CD4-positive, CD25-positive, alpha-beta regulatory T cell (primary cell): ENCODE measurements at regions not wholly inside any gene's neighbourhood (a gene's known extent, or its start where the extent isn't known, plus 50 kb on each side); places are given as distances from the start of the nearest gene placed in this dataset.
"Not testable (repeated sequence)": the region's sequence is repeated elsewhere in the genome, so short reads cannot be mapped to it uniquely, and the experiment has no call there.

ENCODE experiments used
- ATAC-seq, 2 donors: fragments of 150-1000 bp; cut with Tn5 transposase; one replicate each; pipeline ENCODE4 v1.10.0; 2021; ENCODE audit warnings: low read depth in 2 of 2, moderate number of reproducible peaks in 2 of 2, moderate library complexity in 1 of 2
- DNase-seq, 3 donors: peaks; one replicate each; pipeline versions ENCODE4 v3.0.0 to v3.0.0-alpha.2; 2012 to 2022; ENCODE audit warnings: mixed read lengths in 1 of 3
- H3K27ac ChIP-seq: one replicate; pipeline ENCODE4 v1.7.0; 2013; ENCODE audit warnings: mild to moderate bottlenecking, low read length; ENCODE audit not compliant: insufficient read depth, poor library complexity, severe bottlenecking
- H3K27me3 ChIP-seq: one replicate; pipeline ENCODE4 v1.7.0; 2013; ENCODE audit warnings: low read length; ENCODE audit not compliant: control insufficient read depth, insufficient read depth
- H3K36me3 ChIP-seq: one replicate; pipeline ENCODE4 v1.7.0; 2013; ENCODE audit warnings: mild to moderate bottlenecking, low read length, moderate library complexity; ENCODE audit not compliant: control insufficient read depth, insufficient read depth
- H3K4me1 ChIP-seq: 2 replicates; pipeline ENCODE4 v1.7.0; 2013; ENCODE audit warnings: mild to moderate bottlenecking, low read length; ENCODE audit not compliant: insufficient read depth, control insufficient read depth, poor library complexity, severe bottlenecking
- H3K4me3 ChIP-seq: one replicate; pipeline ENCODE4 v1.7.0; 2013; ENCODE audit warnings: low read depth, mild to moderate bottlenecking, low read length, moderate library complexity
- H3K9me3 ChIP-seq, 2 experiments: 1 replicate in 1 of 2; 2 replicates in 1 of 2; pipeline ENCODE4 v1.7.0; 2013; ENCODE audit warnings: low read length in 2 of 2, mild to moderate bottlenecking in 1 of 2, moderate library complexity in 1 of 2; ENCODE audit not compliant: control insufficient read depth in 2 of 2
- H3K27ac Mint-ChIP-seq, 3 donors: one replicate each; pipeline ENCODE4 v1.8.0; 2020 to 2022; ENCODE audit warnings: mild to moderate bottlenecking in 3 of 3, mixed read lengths in 3 of 3, moderate library complexity in 2 of 3
- H3K27me3 Mint-ChIP-seq: one replicate; pipeline ENCODE4 v1.8.0; 2022; ENCODE audit warnings: mild to moderate bottlenecking, mixed read lengths
- H3K36me3 Mint-ChIP-seq: one replicate; pipeline ENCODE4 v1.8.0; 2020; ENCODE audit warnings: mixed read lengths
- H3K4me1 Mint-ChIP-seq, 4 donors: one replicate each; pipeline ENCODE4 v1.8.0; 2020 to 2022; ENCODE audit warnings: mixed read lengths in 4 of 4, mild to moderate bottlenecking in 1 of 4
- H3K4me3 Mint-ChIP-seq, 4 donors: one replicate each; pipeline ENCODE4 v1.8.0; 2020 to 2022; ENCODE audit warnings: mild to moderate bottlenecking in 4 of 4, mixed read lengths in 4 of 4, moderate library complexity in 3 of 4
- H3K9me3 Mint-ChIP-seq, 7 donors: one replicate each; pipeline ENCODE4 v1.8.0; 2020 to 2022; ENCODE audit warnings: mixed read lengths in 7 of 7, mild to moderate bottlenecking in 3 of 7, moderate library complexity in 2 of 7

DNA sequence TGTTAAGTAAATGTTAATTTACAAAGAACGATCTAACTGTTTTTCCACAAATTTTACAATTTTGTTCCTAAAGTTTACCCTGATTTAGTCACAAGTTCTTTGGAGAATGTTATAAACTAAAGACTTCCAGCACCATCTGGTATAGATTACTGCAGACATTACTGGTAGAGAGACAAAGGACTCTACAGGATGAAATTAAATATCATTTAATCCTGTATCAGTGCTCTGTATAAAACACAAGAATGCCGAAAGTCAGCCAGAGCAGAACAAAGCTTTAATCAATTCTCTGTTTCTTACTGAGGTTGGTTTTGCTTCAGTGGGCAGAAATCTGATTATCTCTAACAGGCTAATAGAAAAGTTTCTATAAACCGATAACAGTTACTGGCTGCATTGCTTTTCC, 763.6 kb downstream of the TENT5A start:
- Histone ChIP-seq H3K9me3 (no peaks in the 10 kb centered on the region), H3K4me3 (no peak overlapping the region), H3K27me3 (no peaks in the 10 kb centered on the region), H3K36me3 (no peaks in the 10 kb centered on the region), H3K4me1 (no peaks in the 10 kb centered on the region), H3K27ac (no peak overlapping the region)
- no peak overlapping the region for H3K27ac Mint-ChIP-seq
- H3K36me3 Mint-ChIP-seq: no peaks in the 10 kb centered on the region
- H3K9me3 Mint-ChIP-seq: peaks cover 1 to 14% (median 5%) of the 10 kb centered on the region in 7 donors
- DNase-seq (no peak), ATAC-seq (no peak)
- H3K4me1 Mint-ChIP-seq: no peaks in the 10 kb centered on the region
- H3K27me3 Mint-ChIP-seq: no peaks in the 10 kb centered on the region
- no peak overlapping the region for H3K4me3 Mint-ChIP-seq

DNA sequence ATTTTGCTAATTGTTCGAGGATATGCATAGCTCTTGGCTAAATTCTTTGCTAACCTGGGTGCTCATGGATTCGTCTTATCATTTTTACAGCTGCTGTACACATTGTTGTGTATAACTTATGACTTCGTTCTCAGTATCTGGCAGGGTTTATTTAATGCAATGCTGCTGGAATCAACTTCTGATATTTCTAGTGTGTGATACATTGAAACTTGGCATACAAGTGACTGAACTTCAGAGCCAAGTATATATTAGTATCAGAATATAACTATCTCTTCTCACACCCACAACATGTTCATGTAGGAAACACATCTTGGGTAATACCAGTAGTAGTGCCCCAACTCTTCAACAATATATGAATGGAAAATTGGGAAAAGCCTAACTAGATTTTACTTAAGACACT, 764.2 kb downstream of the TENT5A start:
- Histone ChIP-seq H3K27me3 (no peaks in the 10 kb centered on the region), H3K4me1 (no peaks in the 10 kb centered on the region), H3K4me3 (no peak overlapping the region), H3K9me3 (no peaks in the 10 kb centered on the region), H3K27ac (no peak overlapping the region), H3K36me3 (no peaks in the 10 kb centered on the region)
- Mint-ChIP-seq H3K27ac (no peak overlapping the region), H3K4me3 (no peak overlapping the region), H3K36me3 (no peaks in the 10 kb centered on the region), H3K4me1 (no peaks in the 10 kb centered on the region), H3K9me3 (peaks cover 2 to 18% (median 5%) of the 10 kb centered on the region in 7 donors), H3K27me3 (no peaks in the 10 kb centered on the region)
- ATAC-seq (no peak), DNase-seq (no peak)

DNA sequence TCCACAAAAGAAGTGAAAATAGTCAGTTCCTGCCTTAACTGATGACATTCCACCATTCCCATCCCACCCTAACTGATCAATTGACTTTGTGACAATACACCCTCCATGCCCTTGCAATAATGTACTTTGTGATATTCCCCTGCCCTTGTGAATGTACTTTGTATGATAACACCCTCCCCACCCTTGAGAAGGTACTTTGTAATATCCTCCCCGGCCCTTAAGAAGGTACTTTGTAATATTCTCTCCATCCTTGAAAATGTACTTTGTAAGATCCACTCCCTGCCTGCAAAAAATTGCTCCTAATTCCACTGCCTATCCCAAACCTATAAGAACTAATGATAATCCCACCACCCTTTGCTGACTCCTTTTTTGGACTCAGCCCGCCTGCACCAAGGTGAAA, 771.3 kb downstream of the TENT5A start:
- H3K4me1 Mint-ChIP-seq, H3K4me3 ChIP-seq, ATAC-seq, H3K27me3 ChIP-seq, H3K36me3 ChIP-seq, H3K4me3 Mint-ChIP-seq, H3K36me3 Mint-ChIP-seq, H3K27ac ChIP-seq, H3K9me3 ChIP-seq, H3K27ac Mint-ChIP-seq, H3K27me3 Mint-ChIP-seq, H3K4me1 ChIP-seq, DNase-seq: not testable (repeated sequence)
- H3K9me3 Mint-ChIP-seq: peaks cover 3 to 18% (median 6%) of the 10 kb centered on the region in 7 donors

DNA sequence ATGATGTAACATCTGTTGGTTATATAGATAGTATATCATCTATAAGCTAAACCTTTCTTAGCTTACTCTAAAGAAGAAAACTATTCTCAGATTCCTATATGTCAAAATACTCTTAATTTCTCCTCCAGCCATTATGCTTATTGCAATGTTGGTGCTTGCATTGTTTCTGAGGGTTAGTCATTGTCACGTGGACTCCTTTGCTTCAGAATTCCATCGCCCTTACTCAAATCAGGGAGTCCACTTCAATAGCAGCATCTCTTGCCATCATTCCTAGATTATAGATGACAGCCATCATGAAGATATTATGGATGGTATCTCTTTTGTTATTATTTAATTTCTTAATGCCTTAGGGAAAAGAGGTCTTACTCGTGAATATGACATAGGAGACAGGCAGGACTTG, 776.1 kb downstream of the TENT5A start:
- H3K4me3 Mint-ChIP-seq: no peak overlapping the region
- Histone ChIP-seq H3K4me3 (no peak overlapping the region), H3K9me3 (peaks cover 0 to 3% of the 10 kb centered on the region in 2 experiments), H3K27ac (no peak overlapping the region), H3K27me3 (no peaks in the 10 kb centered on the region), H3K36me3 (no peaks in the 10 kb centered on the region), H3K4me1 (no peaks in the 10 kb centered on the region)
- H3K9me3 Mint-ChIP-seq: peaks cover 0 to 10% (median 9%) of the 10 kb centered on the region in 7 donors
- DNase-seq: no peak
- no peaks in the 10 kb centered on the region for H3K27me3 Mint-ChIP-seq
- no peak for ATAC-seq
- H3K4me1 Mint-ChIP-seq: no peaks in the 10 kb centered on the region
- H3K27ac Mint-ChIP-seq: no peak overlapping the region
- no peaks in the 10 kb centered on the region for H3K36me3 Mint-ChIP-seq

DNA sequence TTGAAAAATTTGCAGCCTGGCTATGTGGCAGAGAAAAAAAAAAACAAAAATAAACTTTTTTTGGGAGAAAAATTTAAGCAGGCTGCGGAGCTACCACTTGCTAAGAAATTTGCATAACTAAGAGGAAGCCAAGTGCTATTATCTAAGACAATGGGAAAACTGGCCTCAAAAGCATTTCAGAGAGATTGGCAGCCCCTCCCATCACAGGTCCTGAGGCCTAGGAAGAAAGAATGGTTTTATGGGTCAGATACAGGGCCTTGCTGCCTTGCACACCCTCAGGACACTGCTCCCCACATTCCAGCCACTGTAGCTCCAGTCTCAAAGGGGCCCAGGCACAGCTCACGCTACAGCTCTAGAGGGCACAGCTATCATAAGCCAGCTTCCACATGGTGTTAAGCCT, 777.9 kb downstream of the TENT5A start:
- no peak for ATAC-seq
- H3K27ac ChIP-seq: no peak overlapping the region
- peaks cover 0 to 10% (median 7%) of the 10 kb centered on the region in 7 donors for H3K9me3 Mint-ChIP-seq
- no peaks in the 10 kb centered on the region for H3K27me3 ChIP-seq
- no peak overlapping the region for H3K27ac Mint-ChIP-seq
- H3K27me3 Mint-ChIP-seq: no peaks in the 10 kb centered on the region
- H3K36me3 Mint-ChIP-seq: no peaks in the 10 kb centered on the region
- H3K4me3 Mint-ChIP-seq: no peak overlapping the region
- no peaks in the 10 kb centered on the region for H3K4me1 ChIP-seq
- H3K9me3 ChIP-seq: no peaks in the 10 kb centered on the region
- no peaks in the 10 kb centered on the region for H3K36me3 ChIP-seq
- no peak overlapping the region for H3K4me3 ChIP-seq
- no peak for DNase-seq
- no peaks in the 10 kb centered on the region for H3K4me1 Mint-ChIP-seq

DNA sequence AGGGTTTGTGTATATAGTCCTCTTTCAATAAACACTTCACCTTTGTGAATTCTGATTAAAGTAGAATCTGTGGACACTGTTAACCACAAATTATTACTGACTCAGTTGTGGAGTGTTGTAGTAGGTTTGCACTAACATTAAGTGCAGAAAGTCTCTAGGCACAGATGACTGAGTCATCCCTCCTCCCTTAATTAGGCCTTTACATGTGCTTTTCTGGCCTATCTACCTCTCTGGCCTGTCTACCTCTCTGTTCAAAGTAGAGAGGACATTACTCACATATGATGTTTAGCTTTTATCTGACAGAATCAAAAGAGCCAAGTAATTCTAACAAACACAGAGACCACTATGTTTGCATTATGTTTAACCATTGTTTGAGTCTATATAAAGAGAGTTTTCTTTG, 783.0 kb downstream of the TENT5A start:
- H3K4me1 ChIP-seq: no peaks in the 10 kb centered on the region
- H3K4me3 ChIP-seq: no peak overlapping the region
- no peaks in the 10 kb centered on the region for H3K36me3 ChIP-seq
- H3K4me3 Mint-ChIP-seq: no peak overlapping the region
- no peaks in the 10 kb centered on the region for H3K4me1 Mint-ChIP-seq
- DNase-seq (no peak), ATAC-seq (no peak)
- no peaks in the 10 kb centered on the region for H3K9me3 ChIP-seq
- no peak overlapping the region for H3K27ac Mint-ChIP-seq
- H3K27ac ChIP-seq: no peak overlapping the region
- no peaks in the 10 kb centered on the region for H3K27me3 Mint-ChIP-seq
- H3K27me3 ChIP-seq: no peaks in the 10 kb centered on the region
- H3K36me3 Mint-ChIP-seq: no peaks in the 10 kb centered on the region
- H3K9me3 Mint-ChIP-seq: peaks cover 0 to 6% (median 2%) of the 10 kb centered on the region in 7 donors

DNA sequence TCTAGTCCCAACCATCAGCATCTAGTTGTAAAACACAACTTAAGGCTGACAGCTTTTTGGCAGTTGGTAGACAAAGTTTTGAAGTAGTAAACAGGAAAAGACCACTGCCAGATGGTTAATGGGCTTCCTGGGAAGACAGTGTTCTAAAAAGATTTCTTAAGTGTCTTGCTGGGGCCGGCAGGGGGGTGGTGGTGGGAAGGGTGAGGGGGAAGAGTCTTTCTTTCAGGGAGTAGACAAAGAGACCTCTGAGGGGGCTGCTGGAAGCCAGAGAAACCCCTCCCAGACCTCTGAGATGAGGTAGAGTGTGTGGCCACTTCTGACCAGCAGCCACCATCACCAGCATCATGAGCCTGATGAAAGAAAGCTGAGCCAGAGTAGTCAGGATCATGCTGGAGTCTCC, 784.9 kb downstream of the TENT5A start:
- no peaks in the 10 kb centered on the region for H3K36me3 ChIP-seq
- Mint-ChIP-seq H3K9me3 (peaks cover 0 to 11% (median 0%) of the 10 kb centered on the region in 7 donors), H3K27ac (no peak overlapping the region), H3K27me3 (no peaks in the 10 kb centered on the region), H3K4me3 (no peak overlapping the region), H3K36me3 (no peaks in the 10 kb centered on the region), H3K4me1 (no peaks in the 10 kb centered on the region)
- no peak overlapping the region for H3K27ac ChIP-seq
- H3K9me3 ChIP-seq: no peaks in the 10 kb centered on the region
- H3K27me3 ChIP-seq: no peaks in the 10 kb centered on the region
- no peak overlapping the region for H3K4me3 ChIP-seq
- ATAC-seq: no peak
- no peaks in the 10 kb centered on the region for H3K4me1 ChIP-seq
- no peak for DNase-seq

DNA sequence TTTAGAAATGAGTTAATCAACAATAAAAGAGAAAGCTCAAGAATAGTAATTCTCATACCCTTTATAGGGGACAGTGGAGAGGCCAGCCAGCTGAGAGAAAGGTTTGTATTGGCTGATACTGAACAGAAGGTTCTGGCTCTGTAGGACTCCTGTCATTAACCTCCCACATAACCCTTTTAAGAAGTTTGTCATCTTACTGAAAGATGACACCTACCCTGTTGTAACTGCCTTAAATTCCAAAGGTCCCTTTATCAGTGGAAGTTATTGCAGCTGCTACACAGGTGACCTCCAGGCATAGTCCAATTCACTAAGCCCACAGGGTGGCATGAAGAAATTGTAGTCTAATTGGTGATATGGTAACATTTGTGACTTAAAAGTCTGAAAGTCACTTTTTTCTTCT, 790.1 kb downstream of the TENT5A start:
- DNase-seq (no peak), ATAC-seq (no peak)
- H3K36me3 ChIP-seq: no peaks in the 10 kb centered on the region
- Mint-ChIP-seq H3K27me3 (no peaks in the 10 kb centered on the region), H3K4me3 (no peak overlapping the region), H3K9me3 (peaks cover 0 to 5% (median 0%) of the 10 kb centered on the region in 7 donors), H3K27ac (no peak overlapping the region), H3K36me3 (no peaks in the 10 kb centered on the region), H3K4me1 (no peaks in the 10 kb centered on the region)
- no peak overlapping the region for H3K4me3 ChIP-seq
- H3K27ac ChIP-seq: no peak overlapping the region
- H3K27me3 ChIP-seq: no peaks in the 10 kb centered on the region
- H3K9me3 ChIP-seq: no peaks in the 10 kb centered on the region
- H3K4me1 ChIP-seq: no peaks in the 10 kb centered on the region
